AG09319 (cell line): ENCODE measurements at regions not wholly inside any gene's neighbourhood (a gene's known extent, or its start where the extent isn't known, plus 50 kb on each side); places are given as distances from the start of the nearest gene placed in this dataset.
"Not testable (repeated sequence)": the region's sequence is repeated elsewhere in the genome, so short reads cannot be mapped to it uniquely, and the experiment has no call there.

Experiments
- DNase-seq: peaks from one replicate; pipeline ENCODE4 v3.0.0-alpha.2; 2010; ENCODE audit warnings: low read depth; ENCODE audit errors: extremely low read depth
- TF ChIP-seq, protein P1 (sequence below): IDR thresholded peaks from 2 replicates; pipeline ENCODE4 v1.5.1; 2011; ENCODE audit warnings: low read depth, mild to moderate bottlenecking, inconsistent platforms, low read length, moderate library complexity

- TF ChIP-seq, protein P1, sequence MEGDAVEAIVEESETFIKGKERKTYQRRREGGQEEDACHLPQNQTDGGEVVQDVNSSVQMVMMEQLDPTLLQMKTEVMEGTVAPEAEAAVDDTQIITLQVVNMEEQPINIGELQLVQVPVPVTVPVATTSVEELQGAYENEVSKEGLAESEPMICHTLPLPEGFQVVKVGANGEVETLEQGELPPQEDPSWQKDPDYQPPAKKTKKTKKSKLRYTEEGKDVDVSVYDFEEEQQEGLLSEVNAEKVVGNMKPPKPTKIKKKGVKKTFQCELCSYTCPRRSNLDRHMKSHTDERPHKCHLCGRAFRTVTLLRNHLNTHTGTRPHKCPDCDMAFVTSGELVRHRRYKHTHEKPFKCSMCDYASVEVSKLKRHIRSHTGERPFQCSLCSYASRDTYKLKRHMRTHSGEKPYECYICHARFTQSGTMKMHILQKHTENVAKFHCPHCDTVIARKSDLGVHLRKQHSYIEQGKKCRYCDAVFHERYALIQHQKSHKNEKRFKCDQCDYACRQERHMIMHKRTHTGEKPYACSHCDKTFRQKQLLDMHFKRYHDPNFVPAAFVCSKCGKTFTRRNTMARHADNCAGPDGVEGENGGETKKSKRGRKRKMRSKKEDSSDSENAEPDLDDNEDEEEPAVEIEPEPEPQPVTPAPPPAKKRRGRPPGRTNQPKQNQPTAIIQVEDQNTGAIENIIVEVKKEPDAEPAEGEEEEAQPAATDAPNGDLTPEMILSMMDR, result no peak
- no peak for DNase-seq
Measured at GRCh38 chr20:63137851-63138415, 78.0 kb downstream of the YTHDF1 start.

DNA sequence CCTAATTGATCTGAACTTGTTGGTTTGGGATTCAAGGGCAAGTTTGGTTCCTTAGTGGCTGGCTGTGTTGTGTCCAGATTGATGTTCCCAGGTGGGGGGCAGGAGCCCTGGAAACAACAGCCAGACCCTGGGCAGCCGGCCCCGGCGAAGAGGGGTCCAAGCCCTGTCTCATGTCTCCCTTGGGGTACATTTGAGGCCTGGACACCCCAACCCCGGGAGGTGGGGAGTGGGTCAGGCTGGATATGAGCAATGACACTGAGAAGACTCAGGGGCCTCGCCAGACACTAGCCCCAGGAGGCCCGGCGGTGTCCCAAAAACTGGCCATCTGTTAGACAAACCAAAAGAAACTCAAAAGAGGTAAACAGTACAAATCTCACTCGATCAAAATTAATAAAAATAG lies 79.6 kb downstream of the YTHDF1 start:
- TF ChIP-seq, protein P1, result no peak
- DNase-seq, result no peak

DNA sequence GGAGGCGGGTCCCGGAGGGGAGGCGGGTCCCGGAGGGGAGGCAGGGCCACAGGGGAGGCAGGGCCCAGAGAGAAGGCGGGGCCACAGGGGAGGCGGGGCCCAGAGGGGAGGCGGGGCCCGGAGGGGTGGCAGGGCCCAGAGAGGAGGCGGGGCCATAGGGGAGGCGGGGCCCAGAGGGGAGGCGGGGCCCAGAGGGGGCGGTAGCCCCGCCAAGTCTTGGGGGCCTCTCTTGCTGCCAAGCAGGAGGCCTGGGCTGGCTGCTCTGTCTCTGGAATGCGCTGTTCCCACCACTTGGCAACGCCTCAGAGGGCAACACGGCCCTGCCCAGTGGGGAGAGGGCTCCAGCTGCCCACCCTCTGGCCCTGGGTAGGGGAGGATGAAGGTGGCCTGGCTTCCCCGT lies 80.5 kb downstream of the YTHDF1 start:
- TF ChIP-seq, protein P1, result no peak
- DNase-seq, result no peak

DNA sequence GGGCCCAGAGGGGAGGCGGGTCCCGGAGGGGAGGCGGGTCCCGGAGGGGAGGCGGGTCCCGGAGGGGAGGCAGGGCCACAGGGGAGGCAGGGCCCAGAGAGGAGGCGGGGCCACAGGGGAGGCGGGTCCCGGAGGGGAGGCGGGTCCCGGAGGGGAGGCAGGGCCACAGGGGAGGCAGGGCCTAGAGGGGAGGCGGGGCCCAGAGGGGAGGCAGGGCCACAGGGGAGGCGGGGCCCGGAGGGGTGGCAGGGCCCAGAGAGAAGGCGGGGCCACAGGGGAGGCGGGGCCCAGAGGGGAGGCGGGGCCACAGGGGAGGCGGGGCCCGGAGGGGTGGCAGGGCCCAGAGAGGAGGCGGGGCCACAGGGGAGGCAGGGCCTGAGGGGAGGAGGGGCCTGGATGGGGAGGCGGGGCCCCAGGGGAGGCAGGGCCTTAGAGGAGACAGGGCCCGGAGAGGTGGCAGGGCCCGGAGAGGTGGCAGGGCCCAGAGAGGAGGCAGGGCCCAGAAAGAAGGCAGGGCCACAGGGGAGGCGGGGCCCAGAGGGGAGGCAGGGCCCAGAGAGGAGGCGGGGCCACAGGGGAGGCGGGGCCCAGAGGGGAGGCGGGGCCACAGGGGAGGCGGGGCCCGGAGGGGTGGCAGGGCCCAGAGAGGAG lies 81.1 kb downstream of the YTHDF1 start:
- not testable (repeated sequence) for DNase-seq

- no peak for DNase-seq
Measured at GRCh38 chr20:63134201-63134612, 81.7 kb downstream of the YTHDF1 start.

GRCh38 chr20:63133481-63134091 lies 82.3 kb downstream of the YTHDF1 start:
- TF ChIP-seq, protein P1, result no peak
- no peak for DNase-seq

More at GRCh38 chr20:63134201-63134612, 81.7 kb downstream of the YTHDF1 start:
- TF ChIP-seq, protein P1, result no peak

- TF ChIP-seq, protein P1, result no peak
- no peak for DNase-seq
Measured at GRCh38 chr20:63132715-63133471, 83.0 kb downstream of the YTHDF1 start.
